LoVo (cell line): ENCODE measurements at regions not wholly inside any gene's neighbourhood (a gene's known extent, or its start where the extent isn't known, plus 50 kb on each side); places are given as distances from the start of the nearest gene placed in this dataset.

Experiments
- DNase-seq: peaks from one replicate; pipeline ENCODE4 v3.0.0-alpha.2; 2016; ENCODE audit warnings: low spot score

DNA sequence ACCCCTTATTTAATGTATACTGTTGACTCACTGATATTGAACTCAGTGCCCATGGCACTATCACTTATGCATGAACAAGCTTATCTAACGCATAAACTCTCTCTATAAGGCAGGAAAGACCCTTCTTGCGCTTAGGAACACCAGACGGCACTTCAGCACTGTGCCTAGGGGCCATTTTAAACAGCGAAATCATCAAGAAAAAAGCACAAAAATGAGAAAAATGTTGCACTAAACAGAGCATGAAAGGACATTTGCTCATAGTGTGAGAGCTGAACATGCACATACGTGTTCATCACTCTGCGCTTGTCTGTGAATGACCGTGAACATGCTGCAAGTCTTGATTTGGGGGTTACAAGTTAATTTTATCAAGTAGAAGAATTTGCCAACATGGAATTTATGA is 109.6 kb downstream of the WDR11 start:
- DNase-seq = no peak

- no peak for DNase-seq
These were observed 110.9 kb downstream of the WDR11 start for GRCh38 chr10:120961795-120962755.

DNA sequence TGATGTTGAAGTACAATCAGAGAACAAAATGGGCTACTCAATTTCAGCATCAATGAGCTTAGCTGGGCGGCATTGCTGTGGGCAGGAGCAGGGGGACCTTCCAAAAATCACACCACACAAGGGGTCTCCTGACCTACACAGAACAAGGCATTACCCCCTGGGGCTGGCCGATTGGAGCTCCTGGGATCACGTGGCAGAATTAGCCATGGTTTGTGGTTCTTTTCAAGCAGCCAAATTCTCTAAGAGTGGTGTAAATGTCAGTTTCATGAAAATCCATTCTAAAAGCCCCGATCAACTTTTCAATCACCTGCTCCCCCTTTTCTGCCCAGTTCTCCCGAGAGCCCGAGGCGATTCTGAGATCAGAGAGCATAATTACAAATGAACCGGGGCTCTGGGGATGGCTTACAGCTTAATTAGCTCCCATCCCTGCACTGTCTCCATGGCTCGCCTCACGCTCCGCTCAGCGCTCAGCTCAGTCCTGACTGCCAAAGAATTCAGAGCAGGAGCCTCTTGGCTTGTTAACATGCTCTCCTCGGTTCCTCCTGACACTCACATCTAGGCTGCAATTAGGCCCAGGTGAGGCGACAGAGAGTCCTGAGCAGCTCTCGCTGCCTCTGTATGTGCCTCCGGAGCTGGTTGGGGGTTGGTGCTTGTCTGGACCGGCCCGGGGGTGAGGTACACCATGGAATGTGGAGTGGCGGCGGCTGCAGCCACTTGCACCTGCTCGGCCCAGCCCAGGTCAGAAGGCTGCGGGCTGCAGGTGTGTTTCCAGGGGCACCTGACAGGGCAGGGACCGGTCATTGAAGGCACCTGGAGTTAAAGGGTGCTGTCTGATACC is 111.8 kb downstream of the WDR11 start:
- no peak for DNase-seq

DNA sequence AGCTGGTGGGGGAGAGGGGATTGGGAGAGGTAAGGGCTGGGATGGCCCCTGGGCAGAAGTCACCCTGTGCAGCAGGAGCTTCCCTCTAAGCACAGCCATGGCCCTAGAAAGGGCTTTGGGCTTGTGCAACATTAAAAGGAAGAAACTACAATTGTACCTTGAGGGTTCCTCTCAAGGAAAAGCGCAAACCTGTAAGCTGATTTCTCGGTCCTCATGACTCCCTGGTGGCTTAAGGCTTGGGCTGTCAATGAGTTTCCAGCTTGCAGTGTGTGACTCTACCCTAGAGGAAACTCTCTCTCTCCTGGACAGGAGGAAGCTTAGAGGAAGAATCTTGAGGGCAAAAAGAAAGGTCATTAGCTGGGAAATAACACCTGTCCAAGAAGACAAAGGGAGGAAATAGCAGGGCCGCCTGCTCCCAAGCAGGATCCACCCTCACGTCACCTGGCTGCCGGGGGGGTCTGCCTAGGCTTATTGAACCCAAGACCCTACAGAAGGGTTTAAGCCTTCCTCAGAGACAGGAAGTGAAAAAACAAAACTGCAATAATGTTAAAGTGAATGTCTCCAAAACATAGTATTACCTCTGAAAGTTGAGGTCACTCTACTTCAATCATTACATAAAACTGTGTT is 112.5 kb downstream of the WDR11 start:
- no peak for DNase-seq

DNA sequence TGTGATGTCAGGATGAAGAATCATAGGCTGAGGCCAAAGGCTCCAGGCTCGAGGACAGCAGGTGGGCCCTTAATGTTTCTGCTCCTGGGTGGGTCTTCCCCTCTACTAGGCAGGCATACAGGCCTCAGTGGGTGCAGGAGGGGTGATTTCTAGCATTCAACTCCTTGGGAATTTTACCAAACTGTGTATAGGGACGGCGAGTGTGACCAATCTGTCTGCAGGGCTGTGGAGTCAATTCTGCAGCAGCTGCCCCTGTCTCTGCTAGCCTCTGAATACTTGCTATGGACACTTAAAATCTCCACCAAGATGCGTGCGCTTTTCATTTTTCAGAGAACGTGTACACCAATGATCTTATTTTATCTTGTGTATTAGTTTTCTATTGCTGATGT is 115.5 kb downstream of the WDR11 start:
- no peak for DNase-seq

DNA sequence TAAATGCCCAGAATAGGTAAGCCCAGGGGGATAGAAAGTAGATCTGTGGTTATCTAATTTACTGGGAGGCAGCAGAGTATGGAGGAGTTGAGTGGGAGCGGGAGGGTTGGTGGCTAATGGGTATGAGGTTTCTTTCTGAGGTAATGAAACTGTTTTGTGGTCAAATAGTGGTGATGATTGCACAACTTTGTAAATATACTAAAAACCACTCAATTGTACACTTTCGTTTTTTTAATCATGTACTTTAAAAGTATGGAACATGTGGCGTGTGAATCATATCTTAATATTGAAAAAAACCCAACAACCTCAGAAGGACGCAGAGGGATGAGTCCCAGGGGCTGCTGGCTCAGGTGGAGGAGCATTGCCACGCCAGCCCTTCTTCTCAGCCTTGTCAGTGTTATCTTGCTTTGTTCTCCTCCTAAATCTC is 118.1 kb downstream of the WDR11 start:
- DNase-seq = no peak

DNA sequence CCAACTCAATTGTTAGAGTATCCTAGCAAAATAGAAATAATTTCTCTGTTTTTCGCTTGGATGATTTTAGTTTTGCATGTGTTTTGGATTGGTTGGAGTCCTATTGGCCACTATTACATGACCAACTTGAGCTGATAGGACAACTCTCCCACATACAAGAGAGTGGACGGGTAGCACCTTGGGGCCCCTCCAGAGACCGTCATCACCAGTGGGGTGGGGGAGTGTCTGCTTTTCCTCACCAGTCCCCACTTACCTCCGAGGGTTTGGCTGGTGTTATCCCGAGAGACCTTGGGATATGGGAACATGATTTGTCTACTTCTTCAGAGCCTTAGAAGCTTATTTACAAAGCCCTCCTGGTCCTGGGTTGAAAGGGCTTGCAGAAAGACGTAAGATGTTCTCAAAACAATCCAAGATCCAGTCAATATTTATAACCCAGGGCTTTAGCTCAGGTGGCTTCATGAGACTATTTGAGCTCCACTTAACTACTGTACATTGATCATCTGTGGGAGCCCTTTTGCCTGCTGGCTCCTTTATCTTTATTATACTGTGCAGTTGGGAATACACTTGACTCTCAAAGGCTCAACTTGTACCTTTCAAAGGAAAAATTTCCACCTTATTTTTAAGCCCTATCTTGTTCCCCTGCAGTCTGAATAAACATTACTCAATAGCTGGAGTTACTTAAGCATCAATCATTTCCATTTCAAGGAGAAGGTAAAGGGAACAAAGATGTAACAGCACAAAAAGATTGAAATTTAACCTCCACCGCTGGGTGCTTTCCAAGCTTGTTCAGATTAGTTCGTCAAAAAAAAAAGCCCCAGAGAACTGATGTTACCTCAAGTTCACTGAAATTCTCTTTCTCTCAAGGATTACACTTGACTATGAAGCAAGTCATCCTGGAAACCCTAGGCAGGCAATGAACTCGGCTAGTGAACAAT is 119.7 kb downstream of the WDR11 start:
- no peak for DNase-seq

DNA sequence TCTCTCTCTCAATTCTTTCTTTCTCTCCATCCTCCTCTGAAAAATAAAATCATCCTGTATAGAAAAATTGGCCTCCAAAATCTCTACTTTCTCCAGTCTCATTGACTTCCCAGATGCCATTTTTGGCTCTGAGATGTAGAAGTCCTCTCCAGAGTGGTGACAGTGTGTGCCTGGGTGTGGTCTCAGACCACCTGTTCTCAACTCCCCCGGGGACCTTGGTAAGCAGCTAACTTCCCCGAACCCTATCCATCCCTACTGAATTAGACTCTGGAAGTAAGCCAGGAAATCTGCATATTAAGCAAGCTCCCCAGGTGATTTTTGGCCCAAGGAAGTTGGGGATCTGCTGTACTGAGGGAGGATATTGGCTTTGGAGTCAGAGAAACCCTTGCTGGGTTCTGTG is 120.5 kb downstream of the WDR11 start:
- no peak for DNase-seq

GRCh38 chr10:120972259-120972658 is 121.1 kb downstream of the WDR11 start:
- DNase-seq = no peak

DNA sequence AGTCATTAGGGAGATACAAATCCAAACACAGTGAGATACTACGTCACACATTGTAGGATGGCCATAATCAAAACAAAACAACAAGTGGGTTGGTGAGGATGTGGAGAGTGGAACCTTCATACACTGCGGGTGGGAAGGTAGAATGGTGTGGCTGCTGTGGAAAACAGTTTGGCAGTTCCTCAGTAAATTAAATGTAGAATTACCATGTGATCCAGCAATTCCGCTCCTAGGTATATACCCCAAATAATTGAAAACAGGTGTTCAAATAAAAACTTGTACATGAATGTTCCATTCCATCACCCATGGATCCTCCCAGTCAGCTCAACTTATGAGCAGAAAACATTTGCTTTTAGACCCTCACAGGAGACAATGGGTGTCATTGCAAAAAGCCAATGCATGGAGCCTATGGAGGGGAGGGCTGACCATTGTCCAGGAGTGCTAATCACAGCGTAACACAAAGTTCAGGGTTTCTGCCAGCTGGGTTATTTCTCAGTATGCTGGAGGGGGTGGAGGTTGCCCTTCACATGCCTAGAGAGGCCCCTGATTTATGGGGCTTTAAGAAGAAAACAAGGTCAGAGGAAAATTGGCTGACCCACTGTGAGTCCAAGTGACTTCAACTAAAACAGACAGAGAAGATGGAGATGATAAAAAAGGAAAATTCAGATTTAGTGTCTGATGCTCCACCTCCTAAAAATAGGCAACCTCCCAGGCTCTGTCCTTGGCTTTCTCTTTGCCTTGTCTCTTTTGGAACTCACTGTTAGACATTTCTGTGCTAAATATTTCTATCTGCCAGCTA is 124.1 kb downstream of the WDR11 start:
- no peak for DNase-seq

GRCh38 chr10:120975868-120976225 is 124.7 kb downstream of the WDR11 start:
- no peak for DNase-seq

DNA sequence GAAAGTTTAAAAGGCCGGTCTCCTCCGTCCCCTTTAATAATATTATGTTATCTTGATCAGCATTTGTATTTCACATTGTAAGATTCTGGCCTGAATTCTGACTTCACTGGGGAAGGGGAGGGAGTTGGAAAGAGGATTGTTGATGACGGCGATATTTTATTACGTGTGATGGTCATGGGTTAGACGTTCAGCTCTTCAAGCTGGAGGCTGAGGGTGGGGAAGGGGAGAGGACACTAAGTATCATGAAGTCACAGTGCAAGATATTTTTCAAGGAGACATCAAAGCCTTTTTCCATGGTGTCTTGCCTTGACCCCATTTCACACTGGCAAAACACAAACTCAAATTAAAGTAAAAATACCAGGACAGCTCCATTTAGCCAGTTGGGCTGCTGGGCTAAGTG is 126.7 kb downstream of the WDR11 start:
- no peak for DNase-seq

GRCh38 chr10:120978589-120979252 is 127.6 kb downstream of the WDR11 start:
- peak; percentile 77 for DNase-seq

DNA sequence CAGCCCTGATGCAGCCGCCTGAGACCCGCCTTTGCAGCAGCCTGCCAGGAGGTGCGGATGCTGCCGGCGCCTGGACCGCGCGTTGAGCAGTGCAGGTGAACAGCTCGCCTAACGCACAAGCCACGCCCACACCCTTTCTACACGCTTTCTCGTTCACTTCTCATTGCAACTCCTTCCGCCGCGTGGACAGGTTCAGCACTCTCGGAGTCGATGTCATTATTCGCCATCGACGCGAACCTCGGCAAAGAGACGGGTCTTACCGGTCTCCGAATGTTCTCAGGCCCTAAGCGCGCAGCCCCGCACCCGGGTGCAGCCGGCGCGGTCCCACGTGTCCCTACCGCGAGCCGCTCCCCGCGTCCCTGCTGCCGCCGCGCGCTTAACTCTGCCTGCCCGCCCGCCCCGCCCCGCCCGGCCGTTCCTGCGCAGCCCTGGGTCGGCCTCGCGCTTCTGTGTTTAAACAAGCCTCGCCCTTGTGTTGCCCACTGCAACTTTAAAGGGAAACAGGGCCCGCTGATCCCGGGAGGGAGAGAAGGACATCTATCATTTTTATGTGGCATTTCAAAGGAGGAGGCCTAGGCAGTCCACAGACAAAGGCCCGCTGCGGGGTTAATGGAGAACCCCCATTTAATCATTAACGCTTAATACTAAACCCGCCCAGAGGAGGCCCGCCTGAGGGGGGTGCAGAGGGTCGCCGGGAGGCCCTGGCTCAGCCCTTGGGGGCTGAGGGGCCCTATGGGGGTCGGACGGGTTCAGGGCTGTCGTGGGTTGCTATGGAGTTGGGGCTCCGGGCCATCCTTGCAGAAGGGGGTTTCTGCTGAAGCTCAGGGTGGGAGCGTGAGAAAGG is 128.5 kb downstream of the WDR11 start:
- peak; percentile 71 for DNase-seq

GRCh38 chr10:120980279-120981255 is 129.4 kb downstream of the WDR11 start:
- DNase-seq = no peak

- no peak for DNase-seq
These were observed 130.6 kb downstream of the WDR11 start for GRCh38 chr10:120981601-120982391.

GRCh38 chr10:120982507-120982906 is 131.3 kb downstream of the WDR11 start:
- DNase-seq = no peak
